ENCODE measurements at regions not wholly inside any gene's neighbourhood (a gene's known extent, or its start where the extent isn't known, plus 50 kb on each side); places are given as distances from the start of the nearest gene placed in this dataset.

DNA sequence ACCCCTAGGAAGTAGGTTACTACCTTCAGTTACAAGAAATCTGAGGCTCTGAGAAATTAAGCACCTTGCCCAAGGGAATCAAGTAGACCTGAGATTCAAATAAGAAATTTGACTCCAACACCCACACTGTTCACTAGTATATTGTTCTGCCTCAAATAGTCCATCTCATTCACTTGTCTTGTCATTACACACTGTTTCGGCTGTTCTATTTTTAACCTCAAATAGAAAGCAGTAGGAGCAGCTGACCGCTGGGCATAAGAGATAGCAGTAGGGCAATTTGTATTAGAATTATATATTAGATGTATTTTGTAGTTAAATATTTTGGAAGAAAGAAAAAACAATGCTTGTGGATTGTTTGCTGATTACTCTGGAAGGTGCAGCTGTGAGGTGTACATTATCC, 185.1 kb downstream of the INHBA start:
- no peak for DNase-seq

DNA sequence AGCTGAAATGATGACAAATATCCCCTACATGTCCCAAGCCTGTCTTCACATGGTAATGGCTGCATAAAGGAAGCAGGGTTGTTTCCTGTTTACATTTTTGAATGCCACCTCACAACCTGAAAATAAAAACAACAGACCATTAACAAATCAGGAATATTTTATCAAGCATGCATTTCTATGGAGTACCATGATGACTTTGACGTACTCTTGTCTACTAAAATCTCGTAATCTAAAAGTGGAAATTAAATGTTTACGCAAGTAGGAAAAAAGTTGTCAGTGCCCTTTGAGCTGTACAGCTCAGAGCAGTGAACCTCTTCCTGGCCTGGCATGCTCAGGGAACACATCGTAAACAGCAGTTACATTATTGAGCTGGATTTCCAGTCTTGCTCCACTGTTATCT, 194.1 kb downstream of the INHBA start:
- DNase-seq: no peak

- DNase-seq: no peak
Measured at GRCh38 chr7:41507686-41508268, 195.1 kb downstream of the INHBA start.

DNA sequence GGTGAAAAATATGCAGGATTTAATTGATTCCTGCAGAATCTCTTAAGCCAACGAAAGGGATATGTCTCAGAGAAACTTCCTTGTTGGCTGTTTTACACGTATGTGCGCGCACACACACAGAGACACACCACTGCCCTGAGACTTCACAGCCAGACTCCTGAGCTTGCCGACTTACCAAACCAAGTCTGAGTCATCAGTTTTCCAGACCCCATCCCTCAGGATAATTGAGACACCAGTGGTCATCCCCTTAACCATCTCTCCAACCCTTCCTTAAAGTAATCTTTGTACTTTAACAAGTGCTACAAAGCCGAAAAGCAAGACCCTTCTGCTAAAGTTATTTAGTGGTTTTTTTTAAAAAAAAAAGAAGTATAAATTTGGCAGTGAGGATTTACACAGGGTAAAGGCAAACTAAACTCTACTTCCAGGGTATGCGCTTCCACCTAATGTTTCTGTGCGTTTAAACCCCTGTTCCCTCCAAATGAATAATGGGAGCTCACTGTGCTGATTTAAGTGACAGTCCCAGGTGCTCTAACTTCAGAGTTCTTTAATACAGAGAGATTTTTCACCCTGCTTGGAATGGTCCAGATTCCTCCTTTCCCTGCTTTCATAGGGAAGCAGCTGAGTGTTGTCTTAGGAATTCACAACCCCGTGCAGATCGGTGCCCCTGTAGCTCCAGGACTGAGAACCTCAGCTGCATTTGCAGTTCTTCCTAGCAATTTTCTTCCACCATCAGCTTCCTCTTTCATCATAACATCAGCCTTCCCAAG, 198.5 kb downstream of the INHBA start:
- no peak for DNase-seq

DNA sequence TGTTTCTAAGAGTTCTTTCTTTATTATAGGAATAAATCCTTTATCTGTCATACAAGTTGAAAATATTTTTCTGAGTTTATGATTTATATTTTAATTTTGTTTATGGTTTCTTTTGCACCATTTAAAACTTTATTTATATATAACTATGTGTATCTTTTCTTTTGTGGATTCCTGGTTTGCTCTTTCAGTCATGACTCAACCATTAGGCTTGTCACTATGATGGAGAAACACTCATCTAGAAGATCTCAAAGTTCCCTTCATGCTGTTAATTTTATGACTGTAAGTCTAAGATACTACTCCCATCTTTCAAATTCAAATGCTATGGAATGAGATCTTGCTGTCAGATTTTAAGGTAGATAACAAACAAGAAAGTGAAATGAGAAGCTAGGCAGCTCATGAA, 199.5 kb downstream of the INHBA start:
- no peak for DNase-seq

DNA sequence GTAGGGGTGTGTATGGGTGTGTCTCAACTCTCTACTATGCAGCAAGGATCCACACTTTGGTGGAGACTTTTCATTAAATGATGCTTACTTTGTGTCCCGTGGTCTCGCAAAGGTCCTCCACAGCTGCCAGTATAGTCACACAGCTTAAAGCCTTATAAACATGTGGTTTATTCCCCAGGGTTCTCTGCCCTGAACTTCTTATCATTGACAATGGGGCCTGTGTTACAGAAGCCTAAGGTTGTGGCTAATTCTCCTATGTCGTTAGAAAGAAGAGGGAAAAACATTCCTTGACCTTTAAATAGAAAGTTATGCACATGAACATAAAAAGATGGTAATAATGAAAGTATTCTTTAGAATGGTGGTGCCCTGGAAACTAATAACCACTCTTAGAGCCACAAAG, 201.4 kb downstream of the INHBA start:
- no peak for DNase-seq

- no peak for DNase-seq
Measured at GRCh38 chr7:41501006-41501405, 201.9 kb downstream of the INHBA start.

- DNase-seq: no peak
Measured at GRCh38 chr7:41492603-41493002, 210.3 kb downstream of the INHBA start.

DNA sequence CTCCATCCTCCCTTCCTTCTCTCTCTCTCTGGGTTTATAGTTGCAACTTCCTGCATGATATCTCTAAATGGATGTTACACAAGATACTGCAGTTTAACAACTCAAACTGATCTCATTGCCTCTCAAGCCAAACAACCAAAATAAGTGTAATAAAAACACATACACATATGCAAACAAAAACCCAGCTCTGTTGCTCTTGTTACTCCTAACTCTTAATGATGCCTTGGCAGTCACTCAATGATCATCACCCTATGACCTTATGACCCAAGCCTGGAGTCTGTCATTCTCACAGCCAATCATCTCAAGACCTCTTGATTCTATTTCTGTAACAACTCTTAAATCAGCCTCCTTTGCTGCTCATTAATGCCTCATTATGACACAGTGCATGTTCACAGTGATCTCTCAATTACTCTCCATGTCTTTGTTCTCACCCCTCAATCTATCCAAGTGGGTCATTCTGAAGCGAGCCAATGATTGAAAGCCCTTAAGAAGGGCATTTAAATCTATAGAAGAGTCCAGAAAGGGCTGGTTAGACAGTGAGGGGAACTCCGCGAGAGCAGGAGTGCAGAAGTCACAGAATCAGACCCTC, 210.9 kb downstream of the INHBA start:
- no peak for DNase-seq

DNA sequence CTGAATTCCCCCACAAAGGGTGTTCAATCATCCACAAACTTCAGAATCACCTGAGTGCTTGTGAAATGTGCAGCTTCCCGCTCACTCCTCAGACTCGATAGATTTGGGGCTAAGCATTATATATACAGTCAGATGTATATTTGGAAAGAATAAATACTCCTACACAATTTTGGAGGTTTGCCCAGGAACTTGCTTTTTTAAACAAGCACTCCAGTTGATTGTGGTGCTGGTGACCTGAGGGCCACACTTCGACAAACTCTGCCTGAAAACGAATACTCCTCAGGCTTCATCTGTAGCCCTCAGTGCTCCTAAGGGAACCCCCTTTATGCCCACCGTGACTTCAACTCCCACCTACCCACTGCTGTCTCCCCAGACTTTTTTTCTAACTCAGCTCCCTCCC, 211.6 kb downstream of the INHBA start:
- no peak for DNase-seq

- DNase-seq: no peak
Measured at GRCh38 chr7:41489885-41490284, 213.0 kb downstream of the INHBA start.

- no peak for DNase-seq
Measured at GRCh38 chr7:41487229-41487940, 215.5 kb downstream of the INHBA start.

DNA sequence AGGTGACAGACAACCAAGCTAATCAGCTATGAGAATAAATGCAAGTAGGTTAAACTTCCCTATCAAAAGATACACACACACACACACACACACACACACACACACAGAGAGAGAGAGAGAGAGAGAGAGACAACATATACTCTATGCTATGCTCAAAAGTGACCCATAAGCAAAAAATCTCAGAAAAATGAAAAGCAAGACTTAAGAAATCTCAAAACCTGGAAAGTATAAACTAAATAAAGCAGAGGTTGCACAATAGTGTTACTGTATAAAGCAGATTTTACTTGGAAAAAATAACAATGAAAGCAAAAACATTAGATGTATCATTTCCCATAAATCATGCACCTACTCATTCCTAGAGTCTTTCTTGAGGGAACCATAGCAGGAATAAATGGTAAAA, 221.5 kb downstream of the INHBA start:
- DNase-seq: no peak

DNA sequence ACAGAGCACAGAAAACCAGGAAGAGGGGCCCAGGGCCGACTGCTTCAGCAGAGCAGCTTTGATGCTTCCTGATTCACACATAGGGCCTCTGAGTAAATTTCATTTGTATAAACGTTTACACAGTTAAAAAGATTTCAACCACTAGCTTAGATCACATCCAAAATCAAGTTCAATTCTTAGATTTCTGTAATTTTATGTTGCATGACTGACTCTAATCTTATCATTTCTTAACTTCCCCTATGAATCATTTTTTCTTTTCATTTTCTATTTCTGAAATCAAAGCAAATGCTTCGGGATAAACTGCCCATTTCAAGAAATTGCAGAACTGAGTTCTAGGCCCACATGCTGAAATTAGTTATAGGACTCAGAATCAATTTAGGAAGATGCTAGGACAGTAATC, 224.7 kb downstream of the INHBA start:
- DNase-seq: no peak

DNA sequence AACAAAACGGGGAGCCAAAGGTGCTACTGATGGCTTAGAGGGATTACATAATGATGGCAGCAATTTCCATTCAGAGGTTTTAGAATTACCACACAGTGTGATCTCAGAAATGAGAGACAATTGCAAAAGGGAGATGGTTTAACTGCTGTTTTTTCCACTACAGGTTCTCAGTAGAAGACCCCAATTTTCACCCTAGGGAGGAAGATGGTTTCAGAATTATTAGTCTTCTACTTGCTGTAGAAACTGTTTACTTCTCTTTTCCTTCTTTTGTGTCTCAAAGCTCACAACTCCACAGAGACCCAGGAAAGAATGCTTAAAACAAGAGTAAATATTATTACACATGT, 226.5 kb downstream of the INHBA start:
- no peak for DNase-seq

- DNase-seq: no peak
Measured at GRCh38 chr7:41475801-41476459, 227.0 kb downstream of the INHBA start.

DNA sequence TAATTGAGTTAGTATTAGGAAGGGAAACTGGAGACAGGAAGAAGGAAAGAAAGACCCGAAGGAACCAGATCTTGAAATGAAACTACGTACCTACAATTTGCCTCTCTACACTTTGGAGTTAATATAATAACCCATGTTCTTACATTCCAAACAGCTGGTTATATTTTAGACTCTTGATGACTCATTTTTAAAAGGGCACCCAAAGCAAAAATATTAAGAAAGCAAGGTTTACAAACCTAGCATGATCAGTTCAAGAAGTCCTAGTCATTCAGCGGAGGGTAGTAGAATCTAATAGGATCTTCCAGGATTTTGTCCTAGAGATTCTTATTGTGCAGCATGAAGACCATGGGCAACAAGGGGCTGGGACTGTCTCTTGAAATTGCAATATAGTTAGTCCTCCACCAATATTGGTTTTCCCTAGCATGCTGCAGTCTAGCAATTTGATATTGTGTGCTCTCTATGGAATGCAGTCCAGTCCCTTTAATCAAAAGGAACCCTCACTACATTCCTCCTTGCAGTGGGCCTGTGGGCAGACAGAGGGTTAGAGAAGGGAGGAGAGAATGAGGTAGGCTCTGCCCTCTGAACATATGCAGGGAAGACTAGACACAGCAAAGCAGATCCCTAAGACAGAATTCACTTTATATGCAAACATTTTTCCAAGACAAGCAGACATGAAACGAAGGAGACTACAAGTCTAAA, 230.3 kb downstream of the INHBA start:
- no peak for DNase-seq

DNA sequence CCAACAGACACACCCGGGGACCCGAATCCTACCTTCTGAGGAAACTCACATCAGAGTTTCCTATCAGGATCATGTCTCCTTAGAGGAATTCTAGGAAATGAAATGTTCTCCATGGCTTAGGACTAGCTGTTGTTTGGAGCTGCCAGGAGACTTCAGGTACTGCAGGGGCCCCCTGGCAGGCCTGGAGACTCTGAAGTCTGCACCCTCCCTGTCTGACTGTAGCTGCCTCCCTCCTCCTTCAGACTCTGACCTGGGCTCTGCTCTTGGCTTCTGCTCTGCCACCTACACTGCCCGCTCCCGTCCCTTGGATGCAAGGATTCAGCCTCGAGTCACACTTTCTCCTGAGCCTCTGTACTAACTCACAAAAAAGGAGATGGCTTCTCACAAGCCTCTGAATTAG, 232.8 kb downstream of the INHBA start:
- no peak for DNase-seq

DNA sequence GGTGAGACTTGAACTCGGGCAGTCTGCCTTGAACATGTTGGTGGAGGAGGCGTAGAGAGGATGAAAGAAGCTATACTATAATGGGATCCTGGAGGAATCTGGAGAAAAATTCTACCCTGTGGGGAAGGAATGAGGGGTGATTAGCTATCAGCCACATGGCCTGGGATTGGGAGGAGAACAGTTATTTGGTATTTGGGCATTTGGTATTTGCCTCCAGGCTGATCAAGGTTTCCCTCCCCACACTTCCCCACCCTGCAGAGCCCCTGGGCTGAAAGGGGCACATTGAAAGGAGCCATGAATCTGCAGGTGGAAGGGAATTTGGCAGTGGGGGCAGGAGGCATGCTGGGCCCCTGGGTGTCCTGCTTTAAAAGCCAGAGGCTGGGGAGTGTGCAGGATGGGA, 235.3 kb downstream of the INHBA start:
- no peak for DNase-seq

DNA sequence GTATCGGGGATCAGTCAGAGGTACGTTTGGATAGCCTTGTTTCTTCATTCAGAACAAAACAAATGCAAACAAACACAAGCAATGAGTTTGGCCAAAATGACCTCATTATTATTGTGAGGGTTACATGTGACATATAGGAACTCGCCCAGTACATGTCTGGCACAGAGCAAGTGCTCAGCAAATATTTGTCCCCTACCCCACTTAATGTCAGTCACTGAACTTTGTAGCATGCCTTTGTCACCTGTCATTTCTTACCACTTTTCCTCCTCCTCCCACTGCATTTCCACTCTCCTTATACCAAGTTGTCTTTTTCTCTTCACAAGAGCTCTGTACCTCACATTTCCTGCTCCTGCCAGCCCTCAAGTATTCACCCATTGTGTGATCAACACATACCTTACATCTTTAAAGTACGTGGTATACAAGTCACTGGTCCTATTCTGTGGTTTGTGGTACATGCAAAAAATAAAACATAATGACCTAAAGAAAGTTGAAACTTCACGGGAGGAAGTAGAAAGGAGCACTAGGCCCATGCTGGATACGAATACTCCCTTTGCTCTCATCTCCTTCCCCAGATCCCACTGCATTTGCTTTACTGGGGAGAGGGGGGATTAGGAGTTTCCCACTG, 236.0 kb downstream of the INHBA start:
- DNase-seq: no peak

DNA sequence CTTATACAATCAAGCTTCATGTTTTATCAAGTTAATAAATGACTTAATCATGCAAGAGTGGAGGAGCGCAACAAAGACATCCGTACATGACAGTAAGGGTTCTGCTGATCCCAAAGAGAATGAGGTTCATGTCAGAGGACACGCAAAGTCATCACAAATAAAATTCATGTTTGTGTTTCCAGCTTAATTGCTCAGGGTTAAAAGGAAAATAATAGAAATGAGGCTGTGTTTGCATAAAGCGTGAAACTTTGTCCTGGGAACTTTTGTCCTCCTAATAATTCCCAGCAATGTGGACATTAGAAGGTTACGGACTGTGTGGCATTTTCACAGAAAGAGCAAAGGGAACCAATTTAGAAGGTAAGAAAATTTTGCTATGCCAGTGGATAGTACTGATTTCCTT, 237.3 kb downstream of the INHBA start:
- DNase-seq: no peak

DNA sequence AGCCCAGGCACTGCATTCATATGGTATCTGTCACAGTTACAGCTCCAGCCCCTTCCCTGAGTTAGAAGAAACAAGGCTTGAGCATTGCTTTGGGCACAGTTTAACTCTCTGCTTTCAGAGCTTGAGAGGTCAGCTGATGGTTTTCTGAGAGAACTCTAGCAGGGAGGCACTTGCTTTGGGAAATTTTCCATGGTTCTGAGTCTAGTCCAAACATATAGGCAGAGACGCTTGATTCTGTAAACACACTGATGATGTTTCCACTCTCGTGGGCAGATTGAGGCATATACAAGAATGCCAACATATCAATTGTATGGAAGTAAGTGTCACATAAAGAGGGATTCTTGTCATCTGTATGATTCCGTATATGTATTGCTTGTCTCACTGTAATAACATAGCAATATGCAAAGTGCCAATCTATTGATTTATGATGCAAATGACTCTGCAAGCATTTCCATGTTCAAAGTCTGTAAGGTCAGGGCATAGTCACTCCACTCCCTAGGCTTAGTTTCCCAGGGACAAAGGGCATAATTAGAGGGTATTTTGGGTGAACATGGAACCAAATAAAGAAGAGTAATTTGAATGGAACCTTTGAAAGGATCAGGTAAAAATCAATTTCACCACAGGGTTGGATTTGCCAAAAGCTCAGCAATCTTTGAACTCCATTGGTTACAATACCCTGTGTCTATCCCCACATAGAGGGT, 239.0 kb downstream of the INHBA start:
- no peak for DNase-seq

All from amniotic stem cell (primary cell).